ENCODE measurements at regions not wholly inside any gene's neighbourhood (a gene's known extent, or its start where the extent isn't known, plus 50 kb on each side); places are given as distances from the start of the nearest gene placed in this dataset.
A peak's percentile ranks its signal among the peaks of the same experiment; 100 is the strongest.

GRCh38 chr5:3511519-3511918, 84.1 kb upstream of the IRX1 start:
- TF ChIP-seq EZH2 (IDR thresholded peaks at IDR 0.05; ENCODE audit: low read depth) (no peak), CTCF (conservative IDR thresholded peaks at IDR 0.05) (no peak)
- intact Hi-C loops (cut with micrococcal nuclease; ENCODE audit: unreplicated experiment), result no loop called here
- Histone ChIP-seq H3K4me2 (no peak overlapping the region), H2AFZ (no peak overlapping the region), H3K79me2 (ENCODE audit: low read depth) (no peaks in the 10 kb centered on the region), H3K4me3 (no peak overlapping the region), H4K20me1 (ENCODE audit: insufficient read depth) (no peaks in the 10 kb centered on the region), H3K36me3 (ENCODE audit: low read depth) (no peaks in the 10 kb centered on the region), H3K27me3 (ENCODE audit: insufficient read depth, low read depth) (peaks cover 68% of the 10 kb centered on the region), H3K27ac (no peak overlapping the region), H3F3A (ENCODE audit: insufficient read depth, low read depth) (no peaks in the 10 kb centered on the region), H3K4me1 (replicated peaks; ENCODE audit: insufficient read depth) (no peaks in the 10 kb centered on the region), H3K9me2 (ENCODE audit: insufficient read depth) (no peaks in the 10 kb centered on the region), H3K9me3 (ENCODE audit: insufficient read depth, low read depth) (no peaks in the 10 kb centered on the region)
- DNase-seq, result no peak
- ChIA-PET CTCF (no interaction called here), POLR2A (ENCODE audit: unreplicated experiment) (no interaction called here)
- no TSS peak for BruUV-seq (replicated peaks)

- Histone ChIP-seq H3K9me2 (ENCODE audit: insufficient read depth) (no peaks in the 10 kb centered on the region), H3K4me3 (no peak overlapping the region), H3K9me3 (ENCODE audit: insufficient read depth, low read depth) (no peaks in the 10 kb centered on the region), H2AFZ (no peak overlapping the region), H3K36me3 (ENCODE audit: low read depth) (no peaks in the 10 kb centered on the region), H3F3A (ENCODE audit: insufficient read depth, low read depth) (no peaks in the 10 kb centered on the region), H4K20me1 (ENCODE audit: insufficient read depth) (no peaks in the 10 kb centered on the region), H3K27me3 (ENCODE audit: insufficient read depth, low read depth) (peaks cover 74% of the 10 kb centered on the region), H3K79me2 (ENCODE audit: low read depth) (no peaks in the 10 kb centered on the region), H3K4me1 (replicated peaks; ENCODE audit: insufficient read depth) (no peaks in the 10 kb centered on the region), H3K27ac (no peak overlapping the region), H3K4me2 (no peak overlapping the region)
- TF ChIP-seq EZH2 (IDR thresholded peaks at IDR 0.05; ENCODE audit: low read depth), result no peak
- no peak for TF ChIP-seq CTCF (conservative IDR thresholded peaks at IDR 0.05)
- no peak for DNase-seq
- no TSS peak for BruUV-seq (replicated peaks)
- intact Hi-C loops (cut with micrococcal nuclease; ENCODE audit: unreplicated experiment), result no loop called here
- ChIA-PET POLR2A (ENCODE audit: unreplicated experiment) (no interaction called here), CTCF (no interaction called here)
These were observed 84.8 kb upstream of the IRX1 start for GRCh38 chr5:3510642-3511417.

- no peaks in the 10 kb centered on the region for H3K9me2 ChIP-seq (ENCODE audit: insufficient read depth)
- no peaks in the 10 kb centered on the region for H3K36me3 ChIP-seq (ENCODE audit: low read depth)
- no peak overlapping the region for H3K4me2 ChIP-seq
- POLR2A ChIA-PET (ENCODE audit: unreplicated experiment), result no interaction called here
- no peaks in the 10 kb centered on the region for H3K79me2 ChIP-seq (ENCODE audit: low read depth)
- H4K20me1 ChIP-seq (ENCODE audit: insufficient read depth), result 0 out of 2 replicates have a peak, but pooled peaks cover 7% of the 10 kb centered on the region
- H3K4me3 ChIP-seq, result no peak overlapping the region
- intact Hi-C loops (cut with micrococcal nuclease; ENCODE audit: unreplicated experiment), result no loop called here
- no peak overlapping the region for H3K27ac ChIP-seq
- no peaks in the 10 kb centered on the region for H3F3A ChIP-seq (ENCODE audit: insufficient read depth, low read depth)
- no peaks in the 10 kb centered on the region for H3K4me1 ChIP-seq (replicated peaks; ENCODE audit: insufficient read depth)
- CTCF ChIA-PET, result no interaction called here
- TF ChIP-seq EZH2 (IDR thresholded peaks at IDR 0.05; ENCODE audit: low read depth) (no peak), CTCF (conservative IDR thresholded peaks at IDR 0.05) (peak; percentile 62)
- BruUV-seq (replicated peaks), result no TSS peak
- no peak for DNase-seq
- peaks cover 80% of the 10 kb centered on the region for H3K27me3 ChIP-seq (ENCODE audit: insufficient read depth, low read depth)
- no peak overlapping the region for H2AFZ ChIP-seq
- H3K9me3 ChIP-seq (ENCODE audit: insufficient read depth, low read depth), result no peaks in the 10 kb centered on the region
These were observed 86.3 kb upstream of the IRX1 start for GRCh38 chr5:3509290-3509689.
